Tibial artery (tissue), 4 donors: ENCODE measurements at regions not wholly inside any gene's neighbourhood (a gene's known extent, or its start where the extent isn't known, plus 50 kb on each side); places are given as distances from the start of the nearest gene placed in this dataset.
"Not testable (repeated sequence)": the region's sequence is repeated elsewhere in the genome, so short reads cannot be mapped to it uniquely, and the experiment has no call there.

Source experiments
- DNase-seq, 2 donors: peaks; one replicate each; pipeline ENCODE4 v3.0.0-alpha.2; 2019
- H3K27ac ChIP-seq, 2 donors: fragments of 200-600 bp; sonication (generic) in 1 of 2; 1 replicate in 1 of 2; 2 replicates in 1 of 2; pipeline ENCODE4 v1.5.1; 2018 to 2019; ENCODE audit warnings: mild to moderate bottlenecking in 1 of 2
- H3K27me3 ChIP-seq, 2 donors: fragments of 200-600 bp; sonication (generic) in 1 of 2; one replicate each; pipeline versions ENCODE4 v1.5.1 to v1.6.0; 2016 to 2019
- H3K36me3 ChIP-seq, 3 donors: fragments of 200-600 bp; sonication (generic) in 2 of 3; one replicate each; pipeline ENCODE4 v1.5.1; 2016 to 2019; ENCODE audit warnings: mild to moderate bottlenecking in 2 of 3
- H3K4me1 ChIP-seq, 4 donors: fragments of 200-600 bp; sonication (generic) in 2 of 4; 1 replicate in 3 of 4; 2 replicates in 1 of 4; pipeline ENCODE4 v1.5.1; 2016 to 2019
- H3K4me3 ChIP-seq, 2 donors: fragments of 200-600 bp; sonication (generic) in 1 of 2; 1 replicate in 1 of 2; 2 replicates in 1 of 2; pipeline ENCODE4 v1.5.1; 2018 to 2019; ENCODE audit warnings: mild to moderate bottlenecking in 2 of 2
- H3K9me3 ChIP-seq, 3 donors: fragments of 200-600 bp; sonication (generic) in 1 of 3; one replicate each; pipeline ENCODE4 v1.5.1; 2016 to 2019
- intact Hi-C: fragments of 100-400 bp; cut with DNase I; formaldehyde crosslinking; loops from one replicate; pipeline ENCODE4 v1.15.0; 2023; ENCODE audit warnings: low total_unique reads
- TF ChIP-seq, protein P1 (sequence below), 2 experiments: fragments of 200-600 bp in 1 of 2; fragments of 450-650 bp in 1 of 2; IDR thresholded peaks; one replicate each; pipeline ENCODE4 v1.5.1; 2017 to 2019; ENCODE audit warnings: antibody characterized with exemption in 2 of 2, mild to moderate bottlenecking in 1 of 2, moderate library complexity in 1 of 2

DNA sequence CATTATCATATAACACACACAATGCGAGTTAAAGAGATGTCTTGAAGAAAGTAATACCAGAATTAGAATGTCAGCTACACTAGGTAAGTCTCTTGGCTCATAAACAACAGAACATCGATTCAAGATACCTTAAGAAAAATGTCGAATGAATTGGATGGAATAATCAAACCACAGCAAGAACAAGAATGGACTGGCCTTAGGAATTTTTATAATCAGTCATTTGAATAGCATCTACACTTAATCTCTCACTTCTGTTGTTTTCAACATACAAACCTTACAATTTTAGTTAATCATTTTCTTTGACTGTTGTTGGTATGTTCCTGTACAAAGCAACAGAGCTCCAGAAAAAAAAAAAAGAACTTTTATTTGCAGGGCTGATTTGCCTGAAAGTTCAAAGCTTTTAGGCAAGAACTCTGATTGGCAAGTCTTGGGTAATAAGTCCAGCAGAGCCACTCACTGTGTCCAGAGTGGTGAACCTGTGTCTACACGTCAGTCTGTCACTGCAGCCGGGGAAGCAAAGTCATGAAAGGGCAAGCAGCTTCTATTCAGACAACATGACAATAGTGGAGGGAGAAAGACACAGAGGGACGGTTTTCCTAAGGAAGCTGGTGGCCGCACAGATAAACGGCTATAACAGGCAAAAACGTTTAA, 1026.1 kb upstream of the MIR17HG start:
- H3K27ac ChIP-seq: no peak overlapping the region
- H3K36me3 ChIP-seq: no peaks in the 10 kb centered on the region
- no peak for DNase-seq
- TF ChIP-seq, protein P1, sequence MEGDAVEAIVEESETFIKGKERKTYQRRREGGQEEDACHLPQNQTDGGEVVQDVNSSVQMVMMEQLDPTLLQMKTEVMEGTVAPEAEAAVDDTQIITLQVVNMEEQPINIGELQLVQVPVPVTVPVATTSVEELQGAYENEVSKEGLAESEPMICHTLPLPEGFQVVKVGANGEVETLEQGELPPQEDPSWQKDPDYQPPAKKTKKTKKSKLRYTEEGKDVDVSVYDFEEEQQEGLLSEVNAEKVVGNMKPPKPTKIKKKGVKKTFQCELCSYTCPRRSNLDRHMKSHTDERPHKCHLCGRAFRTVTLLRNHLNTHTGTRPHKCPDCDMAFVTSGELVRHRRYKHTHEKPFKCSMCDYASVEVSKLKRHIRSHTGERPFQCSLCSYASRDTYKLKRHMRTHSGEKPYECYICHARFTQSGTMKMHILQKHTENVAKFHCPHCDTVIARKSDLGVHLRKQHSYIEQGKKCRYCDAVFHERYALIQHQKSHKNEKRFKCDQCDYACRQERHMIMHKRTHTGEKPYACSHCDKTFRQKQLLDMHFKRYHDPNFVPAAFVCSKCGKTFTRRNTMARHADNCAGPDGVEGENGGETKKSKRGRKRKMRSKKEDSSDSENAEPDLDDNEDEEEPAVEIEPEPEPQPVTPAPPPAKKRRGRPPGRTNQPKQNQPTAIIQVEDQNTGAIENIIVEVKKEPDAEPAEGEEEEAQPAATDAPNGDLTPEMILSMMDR (IDR thresholded peaks at IDR 0.05): no peak
- intact Hi-C loops: no loop called here
- H3K27me3 ChIP-seq: no peaks in the 10 kb centered on the region
- H3K4me3 ChIP-seq: no peak overlapping the region
- no peaks in the 10 kb centered on the region for H3K9me3 ChIP-seq
- no peaks in the 10 kb centered on the region for H3K4me1 ChIP-seq

DNA sequence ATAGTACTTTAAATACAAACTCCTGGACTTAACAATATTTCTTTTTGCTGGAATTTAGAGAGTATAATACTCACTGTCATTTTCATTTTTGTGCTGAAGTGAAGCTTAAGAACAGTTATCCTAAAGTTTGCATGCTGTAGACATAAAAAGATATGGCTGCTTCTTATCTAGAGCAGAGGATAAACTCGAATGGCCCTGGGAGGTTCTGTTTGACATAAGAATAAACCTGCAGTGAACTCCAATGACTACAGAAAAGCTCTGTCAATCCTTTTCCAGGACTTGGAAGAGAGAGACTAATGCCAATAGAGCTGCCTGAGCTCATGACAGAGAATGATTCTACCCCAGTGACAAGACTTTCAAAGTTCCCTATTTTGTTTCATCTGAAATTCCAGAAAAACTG, 1017.8 kb upstream of the MIR17HG start:
- TF ChIP-seq, protein P1 (IDR thresholded peaks at IDR 0.05): no peak
- H3K4me3 ChIP-seq: no peak overlapping the region
- intact Hi-C loops: no loop called here

DNA sequence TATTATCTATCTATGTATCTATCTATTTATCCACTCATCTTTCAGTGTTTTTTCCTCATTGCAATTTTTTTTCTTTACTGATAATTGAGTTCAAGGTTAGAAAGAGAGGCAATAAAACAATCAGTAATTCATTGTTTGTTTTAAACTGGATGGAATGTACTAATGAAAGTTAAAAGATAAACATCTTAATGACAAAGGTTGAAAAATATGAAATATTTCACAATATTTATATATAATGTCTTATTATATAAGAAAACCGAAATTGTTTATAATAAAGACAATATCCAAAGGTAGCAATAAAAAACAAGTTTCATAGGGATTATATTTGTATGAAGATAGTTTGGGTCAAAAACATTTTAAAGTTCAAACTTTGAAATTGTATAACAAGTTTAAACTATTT, 1015.5 kb upstream of the MIR17HG start:
- TF ChIP-seq, protein P1 (IDR thresholded peaks at IDR 0.05): no peak
- intact Hi-C loops: no loop called here

More for the DNA sequence above, 1017.8 kb upstream of the MIR17HG start:
- DNase-seq: no peak
- H3K27ac ChIP-seq: no peak overlapping the region
- H3K4me1 ChIP-seq: no peaks in the 10 kb centered on the region
- H3K27me3 ChIP-seq: no peaks in the 10 kb centered on the region
- no peaks in the 10 kb centered on the region for H3K9me3 ChIP-seq
- H3K36me3 ChIP-seq: no peaks in the 10 kb centered on the region

DNA sequence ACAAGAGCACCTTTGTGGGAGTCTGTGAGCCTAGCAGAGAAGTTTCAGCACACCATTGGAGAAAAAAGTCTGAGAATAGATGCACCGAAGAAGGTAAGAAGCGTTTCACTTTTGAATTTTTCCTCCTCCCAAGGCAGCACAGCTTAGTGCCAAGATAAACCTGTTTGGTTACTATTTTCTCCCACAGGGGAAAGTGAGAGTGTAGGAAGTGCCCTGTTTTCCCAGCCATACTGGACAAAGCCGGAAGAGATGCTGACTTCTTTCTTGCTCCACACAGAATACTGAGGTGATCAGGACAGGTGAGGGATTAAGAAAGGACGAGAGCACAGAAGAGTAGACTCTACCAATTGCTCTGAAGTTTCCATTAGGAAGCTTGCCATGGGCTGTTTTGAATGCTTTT, 1011.0 kb upstream of the MIR17HG start:
- Histone ChIP-seq H3K27me3 (no peaks in the 10 kb centered on the region), H3K27ac (no peak overlapping the region), H3K36me3 (no peaks in the 10 kb centered on the region), H3K4me3 (no peak overlapping the region), H3K9me3 (no peaks in the 10 kb centered on the region), H3K4me1 (no peaks in the 10 kb centered on the region)
- intact Hi-C loops: no loop called here
- DNase-seq: no peak
- TF ChIP-seq, protein P1 (IDR thresholded peaks at IDR 0.05): no peak

More for the DNA sequence above, 1015.5 kb upstream of the MIR17HG start:
- H3K4me1 ChIP-seq: no peaks in the 10 kb centered on the region
- H3K9me3 ChIP-seq: no peaks in the 10 kb centered on the region
- no peak overlapping the region for H3K27ac ChIP-seq
- H3K36me3 ChIP-seq: no peaks in the 10 kb centered on the region
- no peak overlapping the region for H3K4me3 ChIP-seq
- no peaks in the 10 kb centered on the region for H3K27me3 ChIP-seq
- no peak for DNase-seq

DNA sequence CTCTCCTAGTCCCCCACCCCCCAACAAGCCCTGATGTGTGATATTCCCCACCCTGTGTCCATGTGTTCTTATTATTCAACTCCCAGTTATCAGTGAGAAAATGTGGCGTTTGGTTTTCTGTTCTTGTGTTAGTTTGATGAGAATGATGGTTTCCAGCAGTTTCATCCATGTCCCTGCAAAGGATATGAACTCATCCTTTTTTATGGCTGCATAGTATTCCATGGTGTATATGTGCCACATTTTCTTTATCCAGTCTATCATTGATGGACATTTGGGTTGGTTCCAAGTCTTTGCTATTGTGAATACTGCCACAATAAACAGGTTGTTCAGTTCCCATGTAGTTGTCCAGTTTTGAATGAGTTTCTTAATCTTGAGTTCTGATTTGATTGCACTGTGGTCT, 1006.1 kb upstream of the MIR17HG start:
- H3K27ac ChIP-seq, H3K9me3 ChIP-seq, DNase-seq, H3K27me3 ChIP-seq, H3K4me3 ChIP-seq, intact Hi-C loops, H3K36me3 ChIP-seq, H3K4me1 ChIP-seq: not testable (repeated sequence)

DNA sequence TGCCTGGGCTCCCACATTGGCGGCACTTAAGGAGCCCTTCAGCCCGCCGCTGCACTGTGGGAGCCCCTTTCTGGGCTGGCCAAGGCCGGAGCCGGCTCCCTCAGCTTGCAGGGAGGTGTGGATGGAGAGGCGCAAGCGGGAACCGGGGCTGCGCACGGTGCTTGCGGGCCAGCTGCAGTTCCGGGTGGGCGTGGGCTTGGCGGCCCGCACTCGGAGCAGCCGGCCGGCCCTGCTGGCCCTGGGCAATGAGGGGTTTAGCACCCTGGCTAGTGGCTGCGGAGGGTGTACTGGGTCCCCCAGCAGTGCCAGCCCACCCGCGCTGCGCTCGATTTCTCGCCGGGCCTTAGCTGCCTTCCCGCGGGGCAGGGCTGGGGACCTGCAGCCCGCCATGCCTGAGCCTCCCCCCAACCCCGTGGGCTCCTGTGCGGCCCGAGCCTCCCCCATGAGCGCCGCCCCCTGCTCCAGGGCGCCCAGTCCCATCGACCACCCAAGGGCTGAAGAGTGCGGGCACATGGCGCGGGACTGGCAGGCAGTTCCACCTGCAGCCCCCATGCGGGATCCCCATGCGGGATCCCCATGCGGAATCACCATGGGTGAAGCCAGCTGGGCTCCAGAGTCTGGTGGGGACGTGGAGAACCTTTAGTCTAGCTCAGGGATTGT, 998.9 kb upstream of the MIR17HG start:
- H3K27ac ChIP-seq, H3K4me3 ChIP-seq, H3K9me3 ChIP-seq, H3K36me3 ChIP-seq, H3K27me3 ChIP-seq, H3K4me1 ChIP-seq, intact Hi-C loops, DNase-seq: not testable (repeated sequence)
